Vagina (tissue), 2 donors: ENCODE measurements at regions not wholly inside any gene's neighbourhood (a gene's known extent, or its start where the extent isn't known, plus 50 kb on each side); places are given as distances from the start of the nearest gene placed in this dataset.

Experiments
- CTCF ChIP-seq, 3 experiments: fragments of 450-650 bp in 2 of 3; fragments of 200-600 bp in 1 of 3; sonication (generic) in 1 of 3; IDR thresholded peaks; one replicate each; pipeline ENCODE4 v1.5.1; 2017 to 2019; ENCODE audit warnings: antibody characterized with exemption in 3 of 3, mild to moderate bottlenecking in 2 of 3, moderate library complexity in 2 of 3
- POLR2A ChIP-seq, 2 donors: fragments of 450-650 bp; IDR thresholded peaks; one replicate each; pipeline ENCODE4 v1.6.1; 2017; ENCODE audit warnings: antibody characterized with exemption in 2 of 2, mild to moderate bottlenecking in 2 of 2, moderate library complexity in 2 of 2
- POLR2AphosphoS5 ChIP-seq, 2 donors: sonication (generic); formaldehyde crosslinking; IDR thresholded peaks; one replicate each; pipeline ENCODE4 v1.9.0; 2017; ENCODE audit warnings: antibody characterized with exemption in 2 of 2, mild to moderate bottlenecking in 2 of 2, low read depth in 1 of 2; ENCODE audit not compliant: insufficient read depth in 1 of 2

- TF ChIP-seq CTCF (IDR thresholded peaks at IDR 0.05), result no peak
- TF ChIP-seq POLR2A (IDR thresholded peaks at IDR 0.05), result no peak
- no peak for TF ChIP-seq POLR2AphosphoS5 (IDR thresholded peaks at IDR 0.05; ENCODE audit: insufficient read depth in 1 of 2, low read depth in 1 of 2)
These were observed 191.1 kb downstream of the TMX1 start for GRCh38 chr14:51431033-51431709.
